Tibial artery (tissue), 4 donors: ENCODE measurements at regions not wholly inside any gene's neighbourhood (a gene's known extent, or its start where the extent isn't known, plus 50 kb on each side); places are given as distances from the start of the nearest gene placed in this dataset.

Experiments
- DNase-seq, 2 donors: peaks; one replicate each; pipeline ENCODE4 v3.0.0-alpha.2; 2019
- H3K27ac ChIP-seq, 2 donors: fragments of 200-600 bp; sonication (generic) in 1 of 2; 1 replicate in 1 of 2; 2 replicates in 1 of 2; pipeline ENCODE4 v1.5.1; 2018 to 2019; ENCODE audit warnings: mild to moderate bottlenecking in 1 of 2
- H3K27me3 ChIP-seq, 2 donors: fragments of 200-600 bp; sonication (generic) in 1 of 2; one replicate each; pipeline versions ENCODE4 v1.5.1 to v1.6.0; 2016 to 2019
- H3K36me3 ChIP-seq, 3 donors: fragments of 200-600 bp; sonication (generic) in 2 of 3; one replicate each; pipeline ENCODE4 v1.5.1; 2016 to 2019; ENCODE audit warnings: mild to moderate bottlenecking in 2 of 3
- H3K4me1 ChIP-seq, 4 donors: fragments of 200-600 bp; sonication (generic) in 2 of 4; 1 replicate in 3 of 4; 2 replicates in 1 of 4; pipeline ENCODE4 v1.5.1; 2016 to 2019
- H3K4me3 ChIP-seq, 2 donors: fragments of 200-600 bp; sonication (generic) in 1 of 2; 1 replicate in 1 of 2; 2 replicates in 1 of 2; pipeline ENCODE4 v1.5.1; 2018 to 2019; ENCODE audit warnings: mild to moderate bottlenecking in 2 of 2
- H3K9me3 ChIP-seq, 3 donors: fragments of 200-600 bp; sonication (generic) in 1 of 3; one replicate each; pipeline ENCODE4 v1.5.1; 2016 to 2019
- intact Hi-C: fragments of 100-400 bp; cut with DNase I; formaldehyde crosslinking; loops from one replicate; pipeline ENCODE4 v1.15.0; 2023; ENCODE audit warnings: low total_unique reads
- TF ChIP-seq, protein P1 (sequence below), 2 experiments: fragments of 200-600 bp in 1 of 2; fragments of 450-650 bp in 1 of 2; IDR thresholded peaks; one replicate each; pipeline ENCODE4 v1.5.1; 2017 to 2019; ENCODE audit warnings: antibody characterized with exemption in 2 of 2, mild to moderate bottlenecking in 1 of 2, moderate library complexity in 1 of 2

DNA sequence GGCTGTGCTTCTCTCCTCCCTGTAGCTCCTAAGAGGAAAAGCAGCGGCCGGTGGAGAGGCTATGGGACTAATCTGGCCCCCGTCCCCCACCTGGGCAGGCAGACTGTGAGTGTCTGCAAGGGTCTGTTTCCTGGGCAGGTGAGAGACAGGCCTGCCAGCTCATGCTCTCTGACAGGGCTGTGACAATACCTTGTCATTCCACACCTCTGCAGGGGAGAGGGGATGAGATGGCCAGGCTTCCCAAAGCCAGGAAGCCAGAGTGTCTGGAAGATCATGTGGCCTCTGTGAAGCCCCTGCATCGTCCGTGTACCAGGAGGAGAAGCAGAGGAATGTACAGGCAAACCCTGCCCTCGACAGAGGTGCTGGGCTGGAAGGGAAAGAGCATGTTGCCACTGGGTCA lies 142.5 kb upstream of the GATA6 start:
- no peak for DNase-seq
- no peaks in the 10 kb centered on the region for H3K27me3 ChIP-seq
- TF ChIP-seq, protein P1, sequence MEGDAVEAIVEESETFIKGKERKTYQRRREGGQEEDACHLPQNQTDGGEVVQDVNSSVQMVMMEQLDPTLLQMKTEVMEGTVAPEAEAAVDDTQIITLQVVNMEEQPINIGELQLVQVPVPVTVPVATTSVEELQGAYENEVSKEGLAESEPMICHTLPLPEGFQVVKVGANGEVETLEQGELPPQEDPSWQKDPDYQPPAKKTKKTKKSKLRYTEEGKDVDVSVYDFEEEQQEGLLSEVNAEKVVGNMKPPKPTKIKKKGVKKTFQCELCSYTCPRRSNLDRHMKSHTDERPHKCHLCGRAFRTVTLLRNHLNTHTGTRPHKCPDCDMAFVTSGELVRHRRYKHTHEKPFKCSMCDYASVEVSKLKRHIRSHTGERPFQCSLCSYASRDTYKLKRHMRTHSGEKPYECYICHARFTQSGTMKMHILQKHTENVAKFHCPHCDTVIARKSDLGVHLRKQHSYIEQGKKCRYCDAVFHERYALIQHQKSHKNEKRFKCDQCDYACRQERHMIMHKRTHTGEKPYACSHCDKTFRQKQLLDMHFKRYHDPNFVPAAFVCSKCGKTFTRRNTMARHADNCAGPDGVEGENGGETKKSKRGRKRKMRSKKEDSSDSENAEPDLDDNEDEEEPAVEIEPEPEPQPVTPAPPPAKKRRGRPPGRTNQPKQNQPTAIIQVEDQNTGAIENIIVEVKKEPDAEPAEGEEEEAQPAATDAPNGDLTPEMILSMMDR (IDR thresholded peaks at IDR 0.05) = no peak

DNA sequence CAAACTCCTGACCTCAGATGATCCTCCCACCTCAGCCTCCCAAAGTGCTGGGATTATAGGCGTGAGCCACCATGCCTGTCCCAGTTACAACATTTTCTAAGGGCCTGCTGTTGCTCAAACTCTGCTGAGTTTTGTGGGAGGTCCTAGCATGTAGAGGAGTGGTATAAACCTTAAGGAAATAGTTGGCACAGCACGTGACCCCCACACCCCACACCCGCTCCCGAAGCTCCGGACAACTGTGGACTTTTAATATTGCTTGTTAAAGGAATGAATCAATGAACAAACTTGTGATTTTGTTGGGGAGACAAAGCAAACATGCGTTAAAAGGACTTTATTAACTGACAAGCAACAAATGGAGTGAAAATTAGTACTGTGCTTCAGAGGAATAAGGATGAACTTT lies 137.8 kb upstream of the GATA6 start:
- TF ChIP-seq, protein P1 (IDR thresholded peaks at IDR 0.05) = no peak
- no peaks in the 10 kb centered on the region for H3K27me3 ChIP-seq
- H3K4me3 ChIP-seq = no peak overlapping the region
- H3K9me3 ChIP-seq = no peaks in the 10 kb centered on the region
- no peaks in the 10 kb centered on the region for H3K4me1 ChIP-seq
- intact Hi-C loops = no loop called here
- no peaks in the 10 kb centered on the region for H3K36me3 ChIP-seq
- DNase-seq = no peak
- no peak overlapping the region for H3K27ac ChIP-seq

More for the DNA sequence above, 142.5 kb upstream of the GATA6 start:
- Histone ChIP-seq H3K27ac (no peak overlapping the region), H3K9me3 (no peaks in the 10 kb centered on the region), H3K4me3 (no peak overlapping the region), H3K4me1 (no peaks in the 10 kb centered on the region), H3K36me3 (no peaks in the 10 kb centered on the region)
- intact Hi-C loops = no loop called here

DNA sequence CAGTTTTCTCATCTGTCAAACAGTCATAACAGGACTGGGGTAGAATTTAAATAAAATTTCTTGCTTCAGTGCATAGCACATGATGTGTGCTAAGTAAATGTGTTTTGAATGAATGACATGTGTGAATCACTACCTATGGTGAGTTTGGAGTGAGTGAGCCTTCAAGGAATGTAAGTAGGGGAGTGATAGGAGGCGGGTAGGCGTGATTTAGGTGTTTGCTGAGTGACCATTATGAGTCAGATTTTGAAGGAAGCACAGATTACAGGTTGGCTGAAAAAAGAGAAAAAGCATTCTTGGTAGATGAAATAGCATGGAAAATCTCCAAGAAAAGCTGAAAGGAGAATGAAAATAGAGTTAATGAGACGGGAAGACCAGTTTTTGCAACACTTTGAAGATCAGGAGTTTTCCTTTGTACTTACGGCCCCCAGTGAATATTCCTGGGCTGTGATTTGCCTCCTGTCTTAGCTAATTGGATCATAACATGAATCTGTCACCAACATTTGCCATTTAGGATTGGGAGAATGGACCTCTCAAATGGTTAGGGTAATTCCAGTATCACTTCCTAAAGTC lies 136.9 kb upstream of the GATA6 start:
- Histone ChIP-seq H3K27me3 (no peaks in the 10 kb centered on the region), H3K4me1 (no peaks in the 10 kb centered on the region), H3K4me3 (no peak overlapping the region), H3K27ac (no peak overlapping the region), H3K9me3 (no peaks in the 10 kb centered on the region), H3K36me3 (no peaks in the 10 kb centered on the region)
- TF ChIP-seq, protein P1 (IDR thresholded peaks at IDR 0.05) = no peak
- intact Hi-C loops = no loop called here
- DNase-seq = no peak

DNA sequence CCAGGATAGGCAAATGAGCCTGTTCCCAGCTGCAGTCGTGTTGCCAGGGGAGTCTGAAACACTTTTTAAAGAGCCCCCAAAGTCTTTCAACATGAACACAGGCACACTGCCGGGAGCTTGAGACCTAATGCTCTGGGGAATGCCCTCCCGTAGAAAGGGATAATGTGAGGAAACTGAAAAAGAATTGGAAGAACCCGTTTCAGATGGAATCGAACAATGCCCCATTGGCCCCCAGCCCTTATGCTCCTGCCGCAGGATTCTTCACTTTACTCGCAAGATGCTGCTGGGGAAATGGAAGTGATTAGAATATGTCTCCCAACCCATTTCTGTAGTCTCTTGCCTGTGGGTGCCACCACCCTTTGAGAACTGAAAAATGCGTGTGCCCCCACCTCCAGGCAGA lies 136.3 kb upstream of the GATA6 start:
- Histone ChIP-seq H3K9me3 (no peaks in the 10 kb centered on the region), H3K4me3 (no peak overlapping the region), H3K27ac (no peak overlapping the region), H3K27me3 (no peaks in the 10 kb centered on the region), H3K36me3 (no peaks in the 10 kb centered on the region), H3K4me1 (no peaks in the 10 kb centered on the region)
- TF ChIP-seq, protein P1 (IDR thresholded peaks at IDR 0.05) = no peak
- no peak for DNase-seq
- intact Hi-C loops = no loop called here

DNA sequence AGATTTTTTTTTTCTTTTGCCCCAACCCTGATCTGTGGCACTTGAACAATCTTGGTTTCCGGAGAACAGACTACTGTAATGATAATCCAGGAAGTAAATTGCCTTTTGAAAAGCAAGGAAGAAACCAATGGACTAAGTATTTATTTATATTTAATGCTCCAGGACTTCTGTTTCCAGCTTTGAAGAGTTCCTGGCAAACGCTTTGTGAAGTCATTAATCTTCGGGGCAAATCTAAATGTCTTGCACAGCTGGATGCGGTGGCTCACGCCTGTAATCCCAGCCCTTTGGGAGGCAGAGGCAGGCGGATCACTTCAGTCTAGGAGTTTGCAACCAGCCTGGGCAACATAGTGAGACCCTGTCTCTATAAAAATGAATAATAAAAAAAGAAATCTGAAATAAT lies 135.1 kb upstream of the GATA6 start:
- Histone ChIP-seq H3K4me3 (no peak overlapping the region), H3K4me1 (no peaks in the 10 kb centered on the region), H3K27ac (no peak overlapping the region), H3K9me3 (no peaks in the 10 kb centered on the region), H3K36me3 (no peaks in the 10 kb centered on the region), H3K27me3 (no peaks in the 10 kb centered on the region)
- intact Hi-C loops = no loop called here
- TF ChIP-seq, protein P1 (IDR thresholded peaks at IDR 0.05) = no peak
- DNase-seq = no peak

DNA sequence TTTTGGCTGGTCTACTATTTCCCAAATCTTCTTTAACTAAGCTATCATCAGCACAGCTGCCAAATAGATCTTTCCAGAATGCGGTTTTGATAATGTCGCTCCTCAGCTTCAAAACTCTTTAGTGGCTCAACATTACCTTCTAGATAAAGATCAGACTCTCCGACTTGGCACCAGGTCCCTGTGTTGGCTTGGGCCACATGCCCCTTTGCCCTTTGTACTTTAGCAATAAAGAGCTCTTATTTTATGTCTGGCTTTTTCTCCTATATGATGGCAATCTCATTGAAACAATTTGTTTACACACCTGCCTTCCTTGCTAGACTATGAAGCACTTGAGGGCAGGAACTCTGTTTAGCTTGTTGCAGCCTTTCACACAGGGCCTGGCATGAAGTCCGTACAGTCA lies 128.9 kb upstream of the GATA6 start:
- Histone ChIP-seq H3K4me3 (no peak overlapping the region), H3K9me3 (no peaks in the 10 kb centered on the region), H3K4me1 (no peaks in the 10 kb centered on the region), H3K27ac (no peak overlapping the region), H3K36me3 (no peaks in the 10 kb centered on the region), H3K27me3 (no peaks in the 10 kb centered on the region)
- no peak for DNase-seq
- TF ChIP-seq, protein P1 (IDR thresholded peaks at IDR 0.05) = no peak
- intact Hi-C loops = no loop called here
